GM19193 (cell line): ENCODE measurements at regions not wholly inside any gene's neighbourhood (a gene's known extent, or its start where the extent isn't known, plus 50 kb on each side); places are given as distances from the start of the nearest gene placed in this dataset.

ENCODE experiments used
- POLR2A ChIP-seq: IDR thresholded peaks from 4 replicates; pipeline ENCODE4 v1.6.1; 2011; ENCODE audit not compliant: insufficient read depth, insufficient read length; ENCODE audit errors: extremely low read depth

GRCh38 chr22:22798716-22799115, 88.9 kb upstream of the IGLL5 start:
- TF ChIP-seq POLR2A: no peak

GRCh38 chr22:22799561-22799960, 88.1 kb upstream of the IGLL5 start:
- TF ChIP-seq POLR2A: no peak

- TF ChIP-seq POLR2A: no peak
These were observed 86.9 kb upstream of the IGLL5 start for GRCh38 chr22:22800716-22801115.

- no peak for TF ChIP-seq POLR2A
These were observed 85.2 kb upstream of the IGLL5 start for GRCh38 chr22:22802339-22802970.

GRCh38 chr22:22803285-22803853, 84.2 kb upstream of the IGLL5 start:
- TF ChIP-seq POLR2A: no peak

- TF ChIP-seq POLR2A: no peak
These were observed 77.6 kb upstream of the IGLL5 start for GRCh38 chr22:22810018-22810427.

- no peak for TF ChIP-seq POLR2A
These were observed 77.1 kb upstream of the IGLL5 start for GRCh38 chr22:22810471-22810870.

GRCh38 chr22:22811016-22812009, 76.3 kb upstream of the IGLL5 start:
- TF ChIP-seq POLR2A: no peak

GRCh38 chr22:22812031-22812905, 75.3 kb upstream of the IGLL5 start:
- TF ChIP-seq POLR2A: no peak

GRCh38 chr22:22813126-22814075, 74.2 kb upstream of the IGLL5 start:
- TF ChIP-seq POLR2A: no peak

GRCh38 chr22:22814666-22815396, 72.8 kb upstream of the IGLL5 start:
- TF ChIP-seq POLR2A: no peak

- no peak for TF ChIP-seq POLR2A
These were observed 72.0 kb upstream of the IGLL5 start for GRCh38 chr22:22815397-22816170.
